Astrocyte of the hippocampus (primary cell): ENCODE measurements at regions not wholly inside any gene's neighbourhood (a gene's known extent, or its start where the extent isn't known, plus 50 kb on each side); places are given as distances from the start of the nearest gene placed in this dataset.

Experiments used
- DNase-seq: peaks from one replicate; pipeline ENCODE4 v3.0.0; 2011; ENCODE audit warnings: low read depth, low spot score

GRCh38 chr11:129324533-129325175, 51.0 kb upstream of the BARX2 start:
- no peak for DNase-seq

GRCh38 chr11:129323896-129324502, 51.6 kb upstream of the BARX2 start:
- DNase-seq = no peak

- no peak for DNase-seq
Observed at GRCh38 chr11:129322941-129323340, 52.7 kb upstream of the BARX2 start.

GRCh38 chr11:129321076-129321475, 54.6 kb upstream of the BARX2 start:
- DNase-seq = no peak

GRCh38 chr11:129320494-129320893, 55.2 kb upstream of the BARX2 start:
- no peak for DNase-seq

GRCh38 chr11:129319751-129320150, 55.9 kb upstream of the BARX2 start:
- no peak for DNase-seq

GRCh38 chr11:129319201-129319600, 56.4 kb upstream of the BARX2 start:
- no peak for DNase-seq

GRCh38 chr11:129317571-129317970, 58.1 kb upstream of the BARX2 start:
- no peak for DNase-seq

- no peak for DNase-seq
Observed at GRCh38 chr11:129316781-129317180, 58.9 kb upstream of the BARX2 start.

- no peak for DNase-seq
Observed at GRCh38 chr11:129315781-129316579, 59.7 kb upstream of the BARX2 start.

- no peak for DNase-seq
Observed at GRCh38 chr11:129314371-129314770, 61.3 kb upstream of the BARX2 start.

- DNase-seq = peak; percentile 69
Observed at GRCh38 chr11:129313541-129314297, 61.9 kb upstream of the BARX2 start.

- DNase-seq = no peak
Observed at GRCh38 chr11:129312730-129313503, 62.7 kb upstream of the BARX2 start.

GRCh38 chr11:129308241-129308865, 67.3 kb upstream of the BARX2 start:
- no peak for DNase-seq

GRCh38 chr11:129307162-129307561, 68.5 kb upstream of the BARX2 start:
- DNase-seq = no peak

- no peak for DNase-seq
Observed at GRCh38 chr11:129302386-129303101, 73.1 kb upstream of the BARX2 start.

- DNase-seq = no peak
Observed at GRCh38 chr11:129300099-129300498, 75.5 kb upstream of the BARX2 start.

- DNase-seq = peak; percentile 44
Observed at GRCh38 chr11:129298988-129299387, 76.7 kb upstream of the BARX2 start.

- DNase-seq = peak; percentile 84
Observed at GRCh38 chr11:129295746-129296145, 79.9 kb upstream of the BARX2 start.

- DNase-seq = no peak
Observed at GRCh38 chr11:129292771-129293170, 82.9 kb upstream of the BARX2 start.
